Posterior vena cava (tissue), 2 donors: ENCODE measurements at regions not wholly inside any gene's neighbourhood (a gene's known extent, or its start where the extent isn't known, plus 50 kb on each side); places are given as distances from the start of the nearest gene placed in this dataset.

Experiments used
- DNase-seq: peaks from one replicate; pipeline ENCODE4 v3.0.0-alpha.2; 2020; ENCODE audit warnings: low spot score
- intact Hi-C, 2 donors: fragments of 100-400 bp; cut with DNase I; formaldehyde crosslinking; loops; one replicate each; pipeline versions ENCODE4 v1.14.1 to v1.14.2; 2022 to 2023
- donor health status: DM: yes; HTN: yes; CAD: no.
- donor health status: DM: yes; HTN: yes; CAD: no.

- no peak for DNase-seq
- intact Hi-C loops, result no loop called here
These were observed 66.5 kb upstream of the TNS3 start for GRCh38 chr7:47648275-47648925.

GRCh38 chr7:47647918-47648250 lies 66.0 kb upstream of the TNS3 start:
- intact Hi-C loops, result no loop called here
- no peak for DNase-seq

GRCh38 chr7:47647181-47647917 lies 65.4 kb upstream of the TNS3 start:
- DNase-seq, result no peak

GRCh38 chr7:47643716-47644400 lies 61.9 kb upstream of the TNS3 start:
- no peak for DNase-seq
- intact Hi-C loops, result no loop called here

More at GRCh38 chr7:47647181-47647917, 65.4 kb upstream of the TNS3 start:
- intact Hi-C loops, result no loop called here

GRCh38 chr7:47640265-47640664 lies 58.4 kb upstream of the TNS3 start:
- intact Hi-C loops, result no loop called here
- DNase-seq, result no peak

- no peak for DNase-seq
- intact Hi-C loops, result no loop called here
These were observed 57.7 kb upstream of the TNS3 start for GRCh38 chr7:47639495-47640110.

GRCh38 chr7:47638679-47639315 lies 56.9 kb upstream of the TNS3 start:
- intact Hi-C loops, result no loop called here
- DNase-seq, result no peak

GRCh38 chr7:47636433-47637175 lies 54.7 kb upstream of the TNS3 start:
- intact Hi-C loops, result no loop called here
- no peak for DNase-seq

- no peak for DNase-seq
- intact Hi-C loops, result no loop called here
These were observed 54.1 kb upstream of the TNS3 start for GRCh38 chr7:47636081-47636432.

- intact Hi-C loops, result no loop called here
These were observed 53.5 kb upstream of the TNS3 start for GRCh38 chr7:47635091-47636080.

GRCh38 chr7:47634273-47634672 lies 52.4 kb upstream of the TNS3 start:
- DNase-seq, result no peak
- intact Hi-C loops, result no loop called here

More at GRCh38 chr7:47635091-47636080, 53.5 kb upstream of the TNS3 start:
- no peak for DNase-seq

GRCh38 chr7:47633134-47633533 lies 51.2 kb upstream of the TNS3 start:
- intact Hi-C loops, result no loop called here
- no peak for DNase-seq
